Neuron (in vitro differentiated cells): ENCODE measurements at regions not wholly inside any gene's neighbourhood (a gene's known extent, or its start where the extent isn't known, plus 50 kb on each side); places are given as distances from the start of the nearest gene placed in this dataset.
"Not testable (repeated sequence)": the region's sequence is repeated elsewhere in the genome, so short reads cannot be mapped to it uniquely, and the experiment has no call there.

Source experiments
- H2AFZ ChIP-seq: one replicate; pipeline ENCODE4 v1.6.1; 2013; ENCODE audit warnings: low read depth, mild to moderate bottlenecking, inconsistent platforms, low read length, moderate library complexity
- H3K27me3 ChIP-seq: one replicate; pipeline ENCODE4 v1.6.1; 2013; ENCODE audit warnings: low read length; ENCODE audit not compliant: insufficient read depth
- H3K36me3 ChIP-seq: one replicate; pipeline ENCODE4 v1.6.1; 2013; ENCODE audit warnings: low read length; ENCODE audit not compliant: insufficient read depth
- H3K4me1 ChIP-seq: one replicate; pipeline ENCODE4 v1.6.1; 2013; ENCODE audit warnings: low read length; ENCODE audit not compliant: insufficient read depth
- H3K4me3 ChIP-seq: 2 replicates; pipeline ENCODE4 v1.5.1; 2013; ENCODE audit warnings: mild to moderate bottlenecking, low read length, moderate library complexity
- H3K9me3 ChIP-seq: one replicate; pipeline ENCODE4 v1.6.1; 2013; ENCODE audit warnings: low read length

- Histone ChIP-seq H2AFZ (no peak overlapping the region), H3K4me1 (no peaks in the 10 kb centered on the region), H3K36me3 (no peaks in the 10 kb centered on the region), H3K9me3 (no peaks in the 10 kb centered on the region), H3K27me3 (no peaks in the 10 kb centered on the region), H3K4me3 (no peak overlapping the region)
Measured at GRCh38 chr2:67777836-67778429, 284.9 kb downstream of the C1D start.

GRCh38 chr2:67780841-67781240, 282.0 kb downstream of the C1D start:
- not testable (repeated sequence) for H3K9me3 ChIP-seq, H3K4me3 ChIP-seq, H3K4me1 ChIP-seq, H3K27me3 ChIP-seq, H3K36me3 ChIP-seq, H2AFZ ChIP-seq

GRCh38 chr2:67782443-67782842, 280.4 kb downstream of the C1D start:
- Histone ChIP-seq H3K27me3 (no peaks in the 10 kb centered on the region), H3K4me3 (no peak overlapping the region), H3K4me1 (no peaks in the 10 kb centered on the region), H2AFZ (no peak overlapping the region), H3K9me3 (no peaks in the 10 kb centered on the region), H3K36me3 (no peaks in the 10 kb centered on the region)

GRCh38 chr2:67783026-67783425, 279.8 kb downstream of the C1D start:
- no peaks in the 10 kb centered on the region for H3K4me1 ChIP-seq
- H2AFZ ChIP-seq, result no peak overlapping the region
- H3K9me3 ChIP-seq, result no peaks in the 10 kb centered on the region
- no peaks in the 10 kb centered on the region for H3K36me3 ChIP-seq
- H3K27me3 ChIP-seq, result no peaks in the 10 kb centered on the region
- no peak overlapping the region for H3K4me3 ChIP-seq

DNA sequence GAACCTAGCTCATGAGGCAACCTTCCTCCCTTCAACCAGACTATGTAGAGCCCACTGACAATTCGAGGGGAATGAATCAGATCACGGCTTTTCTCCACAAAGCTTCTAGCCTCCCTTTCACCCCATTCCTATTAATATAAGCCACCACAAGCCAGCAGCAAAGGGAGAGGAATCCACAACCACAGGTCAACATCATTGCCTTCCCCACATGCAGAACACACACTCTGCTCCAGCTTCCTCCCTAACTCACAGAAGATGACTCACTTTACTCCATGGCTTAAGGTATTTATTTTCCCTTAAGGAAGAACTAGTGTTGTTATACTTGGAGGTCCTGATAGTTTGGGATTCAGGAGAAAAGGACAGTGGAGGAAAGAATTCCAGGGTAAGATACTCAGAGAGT, 272.2 kb downstream of the C1D start:
- no peaks in the 10 kb centered on the region for H3K27me3 ChIP-seq
- no peaks in the 10 kb centered on the region for H3K4me1 ChIP-seq
- H2AFZ ChIP-seq, result no peak overlapping the region
- no peaks in the 10 kb centered on the region for H3K9me3 ChIP-seq
- H3K36me3 ChIP-seq, result no peaks in the 10 kb centered on the region
- H3K4me3 ChIP-seq, result no peak overlapping the region

GRCh38 chr2:67792191-67792590, 270.6 kb downstream of the C1D start:
- no peak overlapping the region for H2AFZ ChIP-seq
- no peaks in the 10 kb centered on the region for H3K9me3 ChIP-seq
- H3K4me1 ChIP-seq, result no peaks in the 10 kb centered on the region
- no peaks in the 10 kb centered on the region for H3K36me3 ChIP-seq
- no peak overlapping the region for H3K4me3 ChIP-seq
- no peaks in the 10 kb centered on the region for H3K27me3 ChIP-seq

DNA sequence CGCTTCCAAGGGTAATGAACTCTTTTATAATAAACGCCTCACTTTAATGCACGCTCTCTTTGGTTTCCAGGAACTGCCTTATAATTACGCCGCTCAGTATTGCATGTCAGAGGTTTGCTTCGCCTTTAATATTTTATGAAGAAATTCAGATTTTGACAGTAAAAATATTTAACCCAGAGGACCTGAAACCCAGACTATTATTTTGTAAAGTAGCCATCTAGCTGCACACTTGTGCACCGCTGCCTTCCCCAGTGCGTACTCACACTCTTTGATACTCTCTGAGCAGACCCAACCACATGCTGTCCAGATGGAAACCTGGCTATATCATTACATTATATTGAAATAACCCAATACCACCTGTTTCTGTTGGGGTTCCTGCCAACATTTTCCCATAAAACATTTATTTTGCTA, 270.1 kb downstream of the C1D start:
- H2AFZ ChIP-seq, result no peak overlapping the region
- H3K4me1 ChIP-seq, result no peaks in the 10 kb centered on the region
- H3K27me3 ChIP-seq, result no peaks in the 10 kb centered on the region
- H3K36me3 ChIP-seq, result no peaks in the 10 kb centered on the region
- H3K4me3 ChIP-seq, result no peak overlapping the region
- H3K9me3 ChIP-seq, result no peaks in the 10 kb centered on the region

- Histone ChIP-seq H3K27me3 (no peaks in the 10 kb centered on the region), H2AFZ (no peak overlapping the region), H3K36me3 (no peaks in the 10 kb centered on the region), H3K4me3 (no peak overlapping the region), H3K4me1 (no peaks in the 10 kb centered on the region), H3K9me3 (no peaks in the 10 kb centered on the region)
Measured at GRCh38 chr2:67797801-67798540, 264.8 kb downstream of the C1D start.

- H3K36me3 ChIP-seq, result no peaks in the 10 kb centered on the region
- no peaks in the 10 kb centered on the region for H3K4me1 ChIP-seq
- H3K27me3 ChIP-seq, result no peaks in the 10 kb centered on the region
- H3K9me3 ChIP-seq, result no peaks in the 10 kb centered on the region
- no peak overlapping the region for H3K4me3 ChIP-seq
- no peak overlapping the region for H2AFZ ChIP-seq
Measured at GRCh38 chr2:67798541-67799160, 264.2 kb downstream of the C1D start.

DNA sequence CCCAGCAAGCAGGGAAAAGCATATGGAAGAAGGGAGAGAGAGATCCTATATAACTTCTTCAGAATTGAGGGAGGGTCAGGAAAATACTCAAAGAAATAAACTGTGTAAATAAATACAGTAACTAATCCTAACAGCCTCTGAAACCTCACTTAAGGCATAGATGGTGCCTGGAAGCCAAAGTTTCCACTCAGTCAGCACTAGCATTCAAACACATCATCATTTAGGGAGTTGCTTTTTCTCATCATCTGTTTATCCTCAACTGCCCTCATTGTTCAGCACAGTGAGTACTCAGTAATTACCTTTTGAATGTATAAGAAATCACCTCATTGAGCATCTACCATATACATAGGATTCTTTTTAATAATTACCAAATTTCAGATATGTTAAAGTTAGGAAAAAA, 262.9 kb downstream of the C1D start:
- Histone ChIP-seq H3K27me3 (no peaks in the 10 kb centered on the region), H3K9me3 (no peaks in the 10 kb centered on the region), H3K4me1 (no peaks in the 10 kb centered on the region), H3K36me3 (no peaks in the 10 kb centered on the region), H2AFZ (no peak overlapping the region), H3K4me3 (no peak overlapping the region)

DNA sequence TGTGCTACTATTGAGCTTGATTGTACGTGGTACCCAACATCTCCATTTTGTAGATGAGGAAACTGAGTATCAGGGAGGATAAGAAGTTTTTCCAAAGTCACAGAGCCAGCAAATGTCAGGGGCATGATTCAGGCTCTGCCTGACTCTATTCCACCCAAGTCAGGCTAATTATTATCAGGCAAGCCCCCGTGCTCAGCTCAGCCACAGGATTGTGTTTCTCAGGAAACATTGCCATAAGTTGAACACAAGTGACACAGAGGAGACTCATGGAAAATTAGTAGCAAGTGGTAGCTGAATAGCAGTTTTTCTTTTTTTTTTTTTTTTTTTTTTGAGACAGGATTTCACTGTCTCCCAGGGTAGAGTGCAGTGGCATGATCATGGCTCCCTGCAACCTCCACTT, 260.5 kb downstream of the C1D start:
- Histone ChIP-seq H2AFZ (no peak overlapping the region), H3K4me1 (no peaks in the 10 kb centered on the region), H3K9me3 (no peaks in the 10 kb centered on the region), H3K27me3 (no peaks in the 10 kb centered on the region), H3K36me3 (no peaks in the 10 kb centered on the region), H3K4me3 (no peak overlapping the region)

GRCh38 chr2:67802824-67803223, 260.0 kb downstream of the C1D start:
- no peaks in the 10 kb centered on the region for H3K4me1 ChIP-seq
- H2AFZ ChIP-seq, result no peak overlapping the region
- H3K36me3 ChIP-seq, result no peaks in the 10 kb centered on the region
- H3K27me3 ChIP-seq, result no peaks in the 10 kb centered on the region
- H3K4me3 ChIP-seq, result no peak overlapping the region
- no peaks in the 10 kb centered on the region for H3K9me3 ChIP-seq

DNA sequence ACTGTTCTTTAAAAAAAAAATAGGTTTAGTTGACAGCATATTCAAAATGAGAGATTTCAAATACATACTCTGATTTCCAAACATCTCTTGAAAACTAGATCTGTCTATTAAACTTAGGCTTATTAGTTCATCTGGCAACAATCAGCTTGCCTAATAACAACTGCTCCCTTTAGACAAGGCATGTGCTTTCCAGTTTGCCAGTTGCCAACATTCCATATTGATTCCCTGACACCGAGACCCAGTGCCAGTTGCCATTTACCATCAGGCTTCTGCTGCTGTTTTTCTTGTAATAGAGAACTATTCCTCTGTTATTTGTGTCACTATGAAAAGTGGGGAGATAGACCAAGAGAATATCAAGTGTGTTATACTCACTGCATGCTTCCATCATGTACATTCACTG, 256.0 kb downstream of the C1D start:
- Histone ChIP-seq H3K27me3 (no peaks in the 10 kb centered on the region), H3K36me3 (no peaks in the 10 kb centered on the region), H3K4me3 (no peak overlapping the region), H2AFZ (no peak overlapping the region), H3K4me1 (no peaks in the 10 kb centered on the region), H3K9me3 (no peaks in the 10 kb centered on the region)
